PC-9 (cell line): ENCODE measurements at regions not wholly inside any gene's neighbourhood (a gene's known extent, or its start where the extent isn't known, plus 50 kb on each side); places are given as distances from the start of the nearest gene placed in this dataset.

Source experiments
- EZH2 ChIP-seq: fragments of 200-600 bp; sonication (generic); IDR thresholded peaks from 2 replicates; pipeline ENCODE4 v1.8.0; 2017; ENCODE audit warnings: antibody characterized with exemption, low read depth
- TF ChIP-seq, protein P1 (sequence below): fragments of 200-600 bp; sonication (generic); conservative IDR thresholded peaks from 2 replicates; pipeline ENCODE4 v1.6.1; 2017; ENCODE audit warnings: mixed run types, antibody characterized with exemption, mild to moderate bottlenecking, moderate library complexity

DNA sequence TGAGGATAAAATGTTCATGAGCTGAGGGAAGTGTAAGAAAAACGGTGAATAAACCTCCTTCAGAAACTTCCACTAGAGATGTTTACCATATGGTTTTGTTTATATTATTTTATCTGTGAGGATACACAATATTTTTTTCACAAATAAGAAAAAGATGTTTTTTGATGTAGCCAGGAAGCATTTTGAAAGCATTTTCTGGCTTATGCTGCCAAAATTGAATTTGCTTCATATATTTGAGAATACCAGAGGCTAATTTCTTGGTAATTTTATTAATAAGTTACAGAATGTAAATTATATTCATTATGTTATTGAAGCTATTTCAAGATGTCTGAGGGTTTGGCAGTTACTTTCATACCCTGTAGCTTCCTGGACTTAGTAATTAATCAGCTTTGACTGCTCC, 686.6 kb downstream of the LUZP2 start:
- no peak for TF ChIP-seq EZH2
- TF ChIP-seq, protein P1, sequence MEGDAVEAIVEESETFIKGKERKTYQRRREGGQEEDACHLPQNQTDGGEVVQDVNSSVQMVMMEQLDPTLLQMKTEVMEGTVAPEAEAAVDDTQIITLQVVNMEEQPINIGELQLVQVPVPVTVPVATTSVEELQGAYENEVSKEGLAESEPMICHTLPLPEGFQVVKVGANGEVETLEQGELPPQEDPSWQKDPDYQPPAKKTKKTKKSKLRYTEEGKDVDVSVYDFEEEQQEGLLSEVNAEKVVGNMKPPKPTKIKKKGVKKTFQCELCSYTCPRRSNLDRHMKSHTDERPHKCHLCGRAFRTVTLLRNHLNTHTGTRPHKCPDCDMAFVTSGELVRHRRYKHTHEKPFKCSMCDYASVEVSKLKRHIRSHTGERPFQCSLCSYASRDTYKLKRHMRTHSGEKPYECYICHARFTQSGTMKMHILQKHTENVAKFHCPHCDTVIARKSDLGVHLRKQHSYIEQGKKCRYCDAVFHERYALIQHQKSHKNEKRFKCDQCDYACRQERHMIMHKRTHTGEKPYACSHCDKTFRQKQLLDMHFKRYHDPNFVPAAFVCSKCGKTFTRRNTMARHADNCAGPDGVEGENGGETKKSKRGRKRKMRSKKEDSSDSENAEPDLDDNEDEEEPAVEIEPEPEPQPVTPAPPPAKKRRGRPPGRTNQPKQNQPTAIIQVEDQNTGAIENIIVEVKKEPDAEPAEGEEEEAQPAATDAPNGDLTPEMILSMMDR, result no peak
